ENCODE measurements at regions not wholly inside any gene's neighbourhood (a gene's known extent, or its start where the extent isn't known, plus 50 kb on each side); places are given as distances from the start of the nearest gene placed in this dataset.

DNA sequence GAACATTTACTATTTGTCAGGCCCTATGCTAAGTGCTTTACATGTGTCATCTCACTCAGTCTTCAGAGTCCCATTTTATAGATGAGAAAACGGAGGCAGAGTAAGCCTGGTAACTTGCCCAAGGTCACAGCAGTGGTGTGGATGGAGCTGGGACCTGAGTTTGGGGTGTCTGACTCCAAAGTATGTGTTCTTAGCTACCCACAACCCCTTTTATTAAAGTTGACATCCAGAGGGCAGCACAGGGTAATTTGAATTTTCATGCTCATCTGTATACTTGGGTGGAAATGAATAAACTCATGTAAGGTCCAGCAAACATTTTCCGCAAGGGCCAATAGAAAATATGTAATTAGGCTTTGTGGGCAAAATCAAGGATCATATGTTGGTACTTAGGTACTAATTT lies 93.4 kb upstream of the SLC25A48 start:
- Histone ChIP-seq H3K9ac (ENCODE audit: low read depth in 1 of 2, low read length in 2 of 2) (no peak overlapping the region), H3K4me1 (ENCODE audit: control insufficient read depth in 4 of 4, insufficient read depth in 4 of 4, low read length in 3 of 4) (peaks cover 0 to 3% (median 0%) of the 10 kb centered on the region in 4 donors), H3K4me3 (ENCODE audit: low read depth in 1 of 3, low read length in 3 of 3) (no peak overlapping the region), H3K36me3 (ENCODE audit: control insufficient read depth in 4 of 4, insufficient read depth in 3 of 4, low read depth in 1 of 4, low read length in 3 of 4) (no peaks in the 10 kb centered on the region), H3K9me3 (ENCODE audit: control insufficient read depth in 4 of 4, low read length in 3 of 4) (peaks cover 0 to 6% (median 2%) of the 10 kb centered on the region in 4 donors), H3K27me3 (ENCODE audit: control insufficient read depth in 4 of 4, insufficient read depth in 4 of 4, low read length in 3 of 4) (no peaks in the 10 kb centered on the region), H3K27ac (ENCODE audit: low read depth in 1 of 2, low read length in 2 of 2) (no peak overlapping the region)
- no peak for DNase-seq (ENCODE audit: low spot score)
- 86% methylated on average over 2 of the region's 2 CpGs for WGBS
- no peak for TF ChIP-seq SP1 (IDR thresholded peaks at IDR 0.05)

DNA sequence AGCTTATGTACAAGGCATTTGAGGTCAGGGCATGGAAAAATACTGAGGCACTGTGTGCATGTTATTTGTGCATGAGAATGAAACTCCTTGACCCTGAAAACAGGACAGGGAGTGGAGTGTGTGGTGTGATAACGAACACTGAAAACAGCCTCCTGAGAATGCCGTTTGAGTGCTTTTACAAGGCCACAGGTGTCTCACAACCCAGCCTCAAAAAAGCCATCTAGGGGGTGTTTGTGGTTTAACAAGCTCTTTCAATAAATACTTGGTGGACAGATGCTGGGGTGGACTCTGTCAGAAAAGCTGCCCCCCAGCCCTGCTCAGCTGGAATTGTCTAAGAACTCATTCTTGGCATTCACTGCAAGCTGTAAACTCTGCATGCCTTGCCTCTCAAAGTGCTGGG lies 94.0 kb upstream of the SLC25A48 start:
- Histone ChIP-seq H3K27me3 (ENCODE audit: control insufficient read depth in 4 of 4, insufficient read depth in 4 of 4, low read length in 3 of 4) (no peaks in the 10 kb centered on the region), H3K27ac (ENCODE audit: low read depth in 1 of 2, low read length in 2 of 2) (no peak overlapping the region), H3K4me1 (ENCODE audit: control insufficient read depth in 4 of 4, insufficient read depth in 4 of 4, low read length in 3 of 4) (peaks cover 0 to 3% (median 0%) of the 10 kb centered on the region in 4 donors), H3K9me3 (ENCODE audit: control insufficient read depth in 4 of 4, low read length in 3 of 4) (peaks cover 0 to 6% (median under 1%) of the 10 kb centered on the region in 4 donors), H3K9ac (ENCODE audit: low read depth in 1 of 2, low read length in 2 of 2) (no peak overlapping the region), H3K36me3 (ENCODE audit: control insufficient read depth in 4 of 4, insufficient read depth in 3 of 4, low read depth in 1 of 4, low read length in 3 of 4) (no peaks in the 10 kb centered on the region), H3K4me3 (ENCODE audit: low read depth in 1 of 3, low read length in 3 of 3) (no peak overlapping the region)
- DNase-seq (ENCODE audit: low spot score): no peak
- WGBS: 52% methylated on average over 2 of the region's 2 CpGs
- TF ChIP-seq, protein P1, sequence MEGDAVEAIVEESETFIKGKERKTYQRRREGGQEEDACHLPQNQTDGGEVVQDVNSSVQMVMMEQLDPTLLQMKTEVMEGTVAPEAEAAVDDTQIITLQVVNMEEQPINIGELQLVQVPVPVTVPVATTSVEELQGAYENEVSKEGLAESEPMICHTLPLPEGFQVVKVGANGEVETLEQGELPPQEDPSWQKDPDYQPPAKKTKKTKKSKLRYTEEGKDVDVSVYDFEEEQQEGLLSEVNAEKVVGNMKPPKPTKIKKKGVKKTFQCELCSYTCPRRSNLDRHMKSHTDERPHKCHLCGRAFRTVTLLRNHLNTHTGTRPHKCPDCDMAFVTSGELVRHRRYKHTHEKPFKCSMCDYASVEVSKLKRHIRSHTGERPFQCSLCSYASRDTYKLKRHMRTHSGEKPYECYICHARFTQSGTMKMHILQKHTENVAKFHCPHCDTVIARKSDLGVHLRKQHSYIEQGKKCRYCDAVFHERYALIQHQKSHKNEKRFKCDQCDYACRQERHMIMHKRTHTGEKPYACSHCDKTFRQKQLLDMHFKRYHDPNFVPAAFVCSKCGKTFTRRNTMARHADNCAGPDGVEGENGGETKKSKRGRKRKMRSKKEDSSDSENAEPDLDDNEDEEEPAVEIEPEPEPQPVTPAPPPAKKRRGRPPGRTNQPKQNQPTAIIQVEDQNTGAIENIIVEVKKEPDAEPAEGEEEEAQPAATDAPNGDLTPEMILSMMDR (IDR thresholded peaks at IDR 0.05; ENCODE audit: low read depth, low read length, missing input control): no peak
- TF ChIP-seq GABPA (IDR thresholded peaks at IDR 0.05 in 1 of 2, conservative IDR thresholded peaks at IDR 0.05 in 1 of 2) (no peak), NR2F2 (IDR thresholded peaks at IDR 0.05) (no peak), JUND (IDR thresholded peaks at IDR 0.05) (no peak), EGR1 (IDR thresholded peaks at IDR 0.05; ENCODE audit: low read depth in 2 of 2) (no peak), TAF1 (conservative IDR thresholded peaks at IDR 0.05) (no peak), FOXA2 (IDR thresholded peaks at IDR 0.05) (no peak), RXRA (IDR thresholded peaks at IDR 0.05) (no peak), YY1 (IDR thresholded peaks at IDR 0.05) (no peak), SP1 (IDR thresholded peaks at IDR 0.05) (no peak)
- TF ChIP-seq, protein P2, sequence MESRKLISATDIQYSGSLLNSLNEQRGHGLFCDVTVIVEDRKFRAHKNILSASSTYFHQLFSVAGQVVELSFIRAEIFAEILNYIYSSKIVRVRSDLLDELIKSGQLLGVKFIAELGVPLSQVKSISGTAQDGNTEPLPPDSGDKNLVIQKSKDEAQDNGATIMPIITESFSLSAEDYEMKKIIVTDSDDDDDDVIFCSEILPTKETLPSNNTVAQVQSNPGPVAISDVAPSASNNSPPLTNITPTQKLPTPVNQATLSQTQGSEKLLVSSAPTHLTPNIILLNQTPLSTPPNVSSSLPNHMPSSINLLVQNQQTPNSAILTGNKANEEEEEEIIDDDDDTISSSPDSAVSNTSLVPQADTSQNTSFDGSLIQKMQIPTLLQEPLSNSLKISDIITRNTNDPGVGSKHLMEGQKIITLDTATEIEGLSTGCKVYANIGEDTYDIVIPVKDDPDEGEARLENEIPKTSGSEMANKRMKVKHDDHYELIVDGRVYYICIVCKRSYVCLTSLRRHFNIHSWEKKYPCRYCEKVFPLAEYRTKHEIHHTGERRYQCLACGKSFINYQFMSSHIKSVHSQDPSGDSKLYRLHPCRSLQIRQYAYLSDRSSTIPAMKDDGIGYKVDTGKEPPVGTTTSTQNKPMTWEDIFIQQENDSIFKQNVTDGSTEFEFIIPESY (IDR thresholded peaks at IDR 0.05): no peak
- TF ChIP-seq, protein P3, sequence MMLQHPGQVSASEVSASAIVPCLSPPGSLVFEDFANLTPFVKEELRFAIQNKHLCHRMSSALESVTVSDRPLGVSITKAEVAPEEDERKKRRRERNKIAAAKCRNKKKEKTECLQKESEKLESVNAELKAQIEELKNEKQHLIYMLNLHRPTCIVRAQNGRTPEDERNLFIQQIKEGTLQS (IDR thresholded peaks at IDR 0.05): no peak

DNA sequence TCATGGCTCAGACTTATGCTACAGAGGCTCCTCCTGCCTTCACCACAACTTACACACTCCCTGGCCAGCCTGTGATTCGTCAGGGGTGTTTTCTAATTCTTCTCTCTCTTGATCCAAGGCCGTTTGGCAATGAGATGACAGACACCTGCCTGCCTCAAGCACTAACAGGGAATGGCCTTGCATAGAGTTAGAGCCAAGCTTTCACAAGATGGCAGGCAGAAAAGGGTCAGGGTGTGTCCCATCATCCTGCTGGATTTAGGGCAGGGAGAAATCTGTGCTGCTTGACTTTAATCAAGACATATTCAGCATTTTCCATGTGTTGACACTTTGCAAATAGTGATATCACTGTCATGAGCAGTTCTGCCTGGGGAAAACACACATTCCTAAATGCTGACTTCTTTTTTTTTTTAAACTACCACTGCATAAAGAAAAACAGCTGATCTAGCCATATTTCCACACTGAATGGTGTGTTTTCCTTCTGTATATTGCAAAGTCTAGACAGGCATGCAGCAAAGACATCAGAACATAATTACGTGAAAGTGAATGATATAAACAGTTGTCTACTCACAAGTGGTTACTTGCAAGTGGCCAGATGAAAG lies 95.0 kb upstream of the SLC25A48 start:
- no peak for DNase-seq (ENCODE audit: low spot score)
- Histone ChIP-seq H3K4me1 (ENCODE audit: control insufficient read depth in 4 of 4, insufficient read depth in 4 of 4, low read length in 3 of 4) (peaks cover 0 to 3% (median 0%) of the 10 kb centered on the region in 4 donors), H3K27me3 (ENCODE audit: control insufficient read depth in 4 of 4, insufficient read depth in 4 of 4, low read length in 3 of 4) (no peaks in the 10 kb centered on the region), H3K36me3 (ENCODE audit: control insufficient read depth in 4 of 4, insufficient read depth in 3 of 4, low read depth in 1 of 4, low read length in 3 of 4) (no peaks in the 10 kb centered on the region), H3K4me3 (ENCODE audit: low read depth in 1 of 3, low read length in 3 of 3) (no peak overlapping the region), H3K9me3 (ENCODE audit: control insufficient read depth in 4 of 4, low read length in 3 of 4) (peaks cover 0 to under 1% (median 0%) of the 10 kb centered on the region in 4 donors), H3K27ac (ENCODE audit: low read depth in 1 of 2, low read length in 2 of 2) (no peak overlapping the region), H3K9ac (ENCODE audit: low read depth in 1 of 2, low read length in 2 of 2) (no peak overlapping the region)
- 49% methylated on average over 3 of the region's 3 CpGs for WGBS
- no peak for TF ChIP-seq SP1 (IDR thresholded peaks at IDR 0.05)
- TF ChIP-seq, protein P4, sequence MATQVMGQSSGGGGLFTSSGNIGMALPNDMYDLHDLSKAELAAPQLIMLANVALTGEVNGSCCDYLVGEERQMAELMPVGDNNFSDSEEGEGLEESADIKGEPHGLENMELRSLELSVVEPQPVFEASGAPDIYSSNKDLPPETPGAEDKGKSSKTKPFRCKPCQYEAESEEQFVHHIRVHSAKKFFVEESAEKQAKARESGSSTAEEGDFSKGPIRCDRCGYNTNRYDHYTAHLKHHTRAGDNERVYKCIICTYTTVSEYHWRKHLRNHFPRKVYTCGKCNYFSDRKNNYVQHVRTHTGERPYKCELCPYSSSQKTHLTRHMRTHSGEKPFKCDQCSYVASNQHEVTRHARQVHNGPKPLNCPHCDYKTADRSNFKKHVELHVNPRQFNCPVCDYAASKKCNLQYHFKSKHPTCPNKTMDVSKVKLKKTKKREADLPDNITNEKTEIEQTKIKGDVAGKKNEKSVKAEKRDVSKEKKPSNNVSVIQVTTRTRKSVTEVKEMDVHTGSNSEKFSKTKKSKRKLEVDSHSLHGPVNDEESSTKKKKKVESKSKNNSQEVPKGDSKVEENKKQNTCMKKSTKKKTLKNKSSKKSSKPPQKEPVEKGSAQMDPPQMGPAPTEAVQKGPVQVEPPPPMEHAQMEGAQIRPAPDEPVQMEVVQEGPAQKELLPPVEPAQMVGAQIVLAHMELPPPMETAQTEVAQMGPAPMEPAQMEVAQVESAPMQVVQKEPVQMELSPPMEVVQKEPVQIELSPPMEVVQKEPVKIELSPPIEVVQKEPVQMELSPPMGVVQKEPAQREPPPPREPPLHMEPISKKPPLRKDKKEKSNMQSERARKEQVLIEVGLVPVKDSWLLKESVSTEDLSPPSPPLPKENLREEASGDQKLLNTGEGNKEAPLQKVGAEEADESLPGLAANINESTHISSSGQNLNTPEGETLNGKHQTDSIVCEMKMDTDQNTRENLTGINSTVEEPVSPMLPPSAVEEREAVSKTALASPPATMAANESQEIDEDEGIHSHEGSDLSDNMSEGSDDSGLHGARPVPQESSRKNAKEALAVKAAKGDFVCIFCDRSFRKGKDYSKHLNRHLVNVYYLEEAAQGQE (IDR thresholded peaks at IDR 0.05): no peak
- TF ChIP-seq, protein P3 (IDR thresholded peaks at IDR 0.05): no peak
- TF ChIP-seq, protein P2 (IDR thresholded peaks at IDR 0.05): no peak
- TF ChIP-seq, protein P1 (IDR thresholded peaks at IDR 0.05; ENCODE audit: low read depth, low read length, missing input control): no peak
- TF ChIP-seq GABPA (IDR thresholded peaks at IDR 0.05 in 1 of 2, conservative IDR thresholded peaks at IDR 0.05 in 1 of 2): no peak

Measured in liver (tissue), 8 donors.